H9 (cell line): ENCODE measurements at regions not wholly inside any gene's neighbourhood (a gene's known extent, or its start where the extent isn't known, plus 50 kb on each side); places are given as distances from the start of the nearest gene placed in this dataset.

Experiments used
- DNase-seq: peaks from one replicate; pipeline ENCODE4 v3.0.0-alpha.2; 2017
- H2AFZ ChIP-seq: one replicate; pipeline ENCODE4 v1.6.1; 2013; ENCODE audit warnings: mild to moderate bottlenecking, low read length, control low read depth, moderate library complexity
- H2AK5ac ChIP-seq: 2 replicates; pipeline ENCODE4 v1.6.1; 2013; ENCODE audit warnings: low read length, control low read depth, mixed read lengths; ENCODE audit not compliant: insufficient read length
- H2BK120ac ChIP-seq: one replicate; pipeline ENCODE4 v1.6.1; 2013; ENCODE audit warnings: low read depth, mild to moderate bottlenecking, low read length, control low read depth, inconsistent platforms; ENCODE audit not compliant: poor library complexity, severe bottlenecking
- H2BK12ac ChIP-seq: 2 replicates; pipeline ENCODE4 v1.6.1; 2013; ENCODE audit warnings: low read length, control low read depth, mixed read lengths, low read depth; ENCODE audit not compliant: insufficient read length
- H2BK15ac ChIP-seq: 2 replicates; pipeline ENCODE4 v1.6.1; 2013; ENCODE audit warnings: low read depth, low read length, control low read depth
- H2BK20ac ChIP-seq: one replicate; pipeline ENCODE4 v1.6.1; 2013; ENCODE audit warnings: low read depth, mild to moderate bottlenecking, low read length, control low read depth, inconsistent platforms; ENCODE audit not compliant: poor library complexity, severe bottlenecking
- H2BK5ac ChIP-seq: 2 replicates; pipeline ENCODE4 v1.6.1; 2013; ENCODE audit warnings: low read length, control low read depth, mixed read lengths; ENCODE audit not compliant: insufficient read length
- H3K14ac ChIP-seq: 2 replicates; pipeline ENCODE4 v1.6.1; 2013; ENCODE audit warnings: low read length, control low read depth; ENCODE audit not compliant: insufficient read depth
- H3K18ac ChIP-seq: 2 replicates; pipeline ENCODE4 v1.6.1; 2013; ENCODE audit warnings: low read depth, mild to moderate bottlenecking, mixed read lengths, low read length, control low read depth; ENCODE audit not compliant: insufficient read length
- H3K23ac ChIP-seq: 2 replicates; pipeline ENCODE4 v1.6.1; 2013; ENCODE audit warnings: low read length, control low read depth, mixed read lengths, low read depth; ENCODE audit not compliant: insufficient read length
- H3K23me2 ChIP-seq: 2 replicates; pipeline ENCODE4 v1.6.1; 2013; ENCODE audit warnings: low read depth, mild to moderate bottlenecking, mixed read lengths, low read length, control low read depth; ENCODE audit not compliant: insufficient read length, poor library complexity, severe bottlenecking
- H3K27ac ChIP-seq: 2 replicates; pipeline ENCODE4 v1.5.1; 2013; ENCODE audit warnings: low read length, control low read depth, mixed read lengths, low read depth; ENCODE audit not compliant: insufficient read length
- H3K27me3 ChIP-seq: 2 replicates; pipeline ENCODE4 v1.6.1; 2013; ENCODE audit warnings: low read length, control low read depth, inconsistent platforms; ENCODE audit not compliant: insufficient read depth
- H3K4ac ChIP-seq: 2 replicates; pipeline ENCODE4 v1.6.1; 2013; ENCODE audit warnings: low read depth, mild to moderate bottlenecking, control low read depth, inconsistent platforms, low read length, moderate library complexity
- H3K4me1 ChIP-seq: 2 replicates; pipeline ENCODE4 v1.6.1; 2013; ENCODE audit warnings: low read length, control low read depth, inconsistent platforms; ENCODE audit not compliant: insufficient read depth
- H3K4me2 ChIP-seq: 2 replicates; pipeline ENCODE4 v1.6.1; 2013; ENCODE audit warnings: low read length, control low read depth, mixed read lengths; ENCODE audit not compliant: insufficient read length, insufficient read depth
- H3K56ac ChIP-seq: 2 replicates; pipeline ENCODE4 v1.6.1; 2013; ENCODE audit warnings: low read depth, mild to moderate bottlenecking, mixed read lengths, low read length, control low read depth; ENCODE audit not compliant: insufficient read length
- H3K79me1 ChIP-seq: 2 replicates; pipeline ENCODE4 v1.6.1; 2013; ENCODE audit warnings: low read depth, mild to moderate bottlenecking, moderate library complexity, low read length, control low read depth, inconsistent platforms; ENCODE audit not compliant: insufficient read depth, poor library complexity, severe bottlenecking
- H3K79me2 ChIP-seq: 2 replicates; pipeline ENCODE4 v1.6.1; 2013; ENCODE audit warnings: low read length, control low read depth, inconsistent platforms; ENCODE audit not compliant: insufficient read depth
- H3K9ac ChIP-seq: 2 replicates; pipeline ENCODE4 v1.6.1; 2013; ENCODE audit warnings: low read length, control low read depth, mixed read lengths; ENCODE audit not compliant: insufficient read length; ENCODE audit errors: extremely low read depth
- H3K9me3 ChIP-seq: one replicate; pipeline ENCODE4 v1.6.1; 2013; ENCODE audit warnings: low read depth, low read length, inconsistent platforms; ENCODE audit not compliant: control insufficient read depth
- H3T11ph ChIP-seq: one replicate; pipeline ENCODE4 v1.6.1; 2013; ENCODE audit warnings: mild to moderate bottlenecking, low read length, control low read depth, inconsistent platforms
- H4K20me1 ChIP-seq: one replicate; pipeline ENCODE4 v1.6.1; 2013; ENCODE audit not compliant: control insufficient read depth, insufficient read length, insufficient read depth
- H4K5ac ChIP-seq: 2 replicates; pipeline ENCODE4 v1.6.1; 2013; ENCODE audit warnings: low read depth, mild to moderate bottlenecking, mixed read lengths, low read length, control low read depth; ENCODE audit not compliant: insufficient read length
- H4K8ac ChIP-seq: replicated peaks from 2 replicates; pipeline ENCODE4 v1.6.1; 2013; ENCODE audit warnings: low read length, control low read depth, mixed read lengths, low read depth; ENCODE audit not compliant: insufficient read length
- H4K91ac ChIP-seq: 2 replicates; pipeline ENCODE4 v1.6.1; 2013; ENCODE audit warnings: low read depth, mild to moderate bottlenecking, moderate library complexity, mixed read lengths, low read length, control low read depth; ENCODE audit not compliant: insufficient read length
- H3K27ac Mint-ChIP-seq, 3 experiments: 2 replicates in 2 of 3; 3 replicates in 1 of 3; pipeline ENCODE4 v1.8.0; 2020 to 2021; ENCODE audit warnings: mixed read lengths in 3 of 3, mild to moderate bottlenecking in 1 of 3, moderate library complexity in 1 of 3
- H3K27me3 Mint-ChIP-seq: 2 replicates; pipeline ENCODE4 v1.8.0; 2021; ENCODE audit warnings: low read depth, mild to moderate bottlenecking, moderate library complexity, mixed read lengths
- H3K36me3 Mint-ChIP-seq, 3 experiments: 2 replicates in 2 of 3; 3 replicates in 1 of 3; pipeline ENCODE4 v1.8.0; 2020 to 2021; ENCODE audit warnings: low read depth in 3 of 3, mixed read lengths in 3 of 3; ENCODE audit not compliant: insufficient read depth in 1 of 3
- H3K4me1 Mint-ChIP-seq, 2 experiments: 2 replicates each; pipeline ENCODE4 v1.8.0; 2020; ENCODE audit warnings: mixed read lengths in 2 of 2
- H3K4me3 Mint-ChIP-seq, 2 experiments: 2 replicates in 1 of 2; 3 replicates in 1 of 2; pipeline ENCODE4 v1.8.0; 2020 to 2021; ENCODE audit warnings: mild to moderate bottlenecking in 2 of 2, mixed read lengths in 2 of 2, moderate library complexity in 1 of 2
- H3K9me3 Mint-ChIP-seq, 2 experiments: 2 replicates in 1 of 2; 3 replicates in 1 of 2; pipeline ENCODE4 v1.8.0; 2020; ENCODE audit warnings: mild to moderate bottlenecking in 2 of 2, mixed read lengths in 2 of 2, moderate library complexity in 1 of 2
- CTCF ChIP-seq: fragments of 200-600 bp; sonication (generic); conservative IDR thresholded peaks from 3 replicates; pipeline ENCODE4 v1.8.0; 2021; ENCODE audit warnings: antibody characterized with exemption, mild to moderate bottlenecking
- WGBS: extraction: QIAGEN DNeasy Blood & Tissue Kit; methylation state at CpG from one replicate; pipeline ENCODE4 v1.1.7; 2013; ENCODE audit warnings: missing lambda C conversion rate, low lambda C conversion rate, mixed read lengths; ENCODE audit not compliant: insufficient read length; ENCODE audit errors: extremely low coverage; 5-methylcytosine and 5-hydroxymethylcytosine counted together

GRCh38 chr14:89736881-89737280 lies 217.6 kb downstream of the EFCAB11 start:
- Histone ChIP-seq H3K56ac (no peak overlapping the region), H2BK15ac (no peak overlapping the region), H2BK120ac (no peak overlapping the region), H2AK5ac (no peak overlapping the region), H3K9ac (no peak overlapping the region), H4K8ac (no peak overlapping the region), H4K5ac (no peak overlapping the region), H3K79me2 (no peaks in the 10 kb centered on the region), H4K20me1 (no peaks in the 10 kb centered on the region), H3K9me3 (no peaks in the 10 kb centered on the region), H2BK20ac (no peak overlapping the region), H3K27ac (no peak overlapping the region), H3K14ac (no peak overlapping the region), H3K4ac (no peak overlapping the region), H4K91ac (no peak overlapping the region), H3T11ph (no peak overlapping the region), H2BK5ac (no peak overlapping the region), H2BK12ac (no peak overlapping the region), H2AFZ (no peak overlapping the region), H3K27me3 (no peaks in the 10 kb centered on the region), H3K18ac (no peak overlapping the region), H3K79me1 (no peaks in the 10 kb centered on the region), H3K23ac (no peak overlapping the region), H3K4me1 (no peaks in the 10 kb centered on the region), H3K23me2 (no peaks in the 10 kb centered on the region), H3K4me2 (no peak overlapping the region)
- no peak for DNase-seq
- Mint-ChIP-seq H3K4me3 (no peak overlapping the region), H3K27me3 (no peaks in the 10 kb centered on the region), H3K36me3 (peaks cover 4 to 10% (median 5%) of the 10 kb centered on the region in 3 experiments), H3K27ac (no peak overlapping the region), H3K4me1 (peaks cover 0 to 2% of the 10 kb centered on the region in 2 experiments; a peak in 1 of 4 replicates), H3K9me3 (peaks cover 9% of the 10 kb centered on the region in 2 experiments)
- no CpG with 5 or more reads among the region's 4 CpGs for WGBS
- TF ChIP-seq CTCF = no peak
